GM12878 (cell line): ENCODE measurements at regions not wholly inside any gene's neighbourhood (a gene's known extent, or its start where the extent isn't known, plus 50 kb on each side); places are given as distances from the start of the nearest gene placed in this dataset.

Source experiments
- ATAC-seq: fragments of 200-7000 bp; cut with Tn5 transposase; 3 replicates; pipeline ENCODE4 v1.9.1; 2020; ENCODE audit warnings: mild to moderate bottlenecking, moderate library complexity
- BruUV-seq: library from RNA; stranded (reverse); fragments of 400-500 nt; replicated peaks from 2 replicates; lab custom pipeline; 2021; lab: Mats Ljungman, UMichigan
- CTCF ChIA-PET: fragments of 300-600 bp; sonication (Branson Sonifier 250); formaldehyde crosslinking; extraction: SDS; loops from one replicate; lab custom pipeline; 2021; ENCODE audit warnings: inconsistent platforms; lab: Yijun Ruan, JAX
- POLR2A ChIA-PET: fragments of 350-600 bp; formaldehyde crosslinking; extraction: SDS; loops from one replicate; lab custom pipeline; 2021; ENCODE audit warnings: inconsistent platforms; lab: Charles Lee
- RAD21 ChIA-PET: fragments of 300-600 bp; sonication (Branson Sonifier 250); formaldehyde crosslinking; loops from one replicate; lab custom pipeline; 2023; ENCODE audit warnings: antibody characterized with exemption; ENCODE audit not compliant: unreplicated experiment; lab: Charles Lee
- SMC1A ChIA-PET: fragments of 300-600 bp; sonication (Branson Sonifier 250); formaldehyde crosslinking; loops from one replicate; lab custom pipeline; 2023; ENCODE audit not compliant: unreplicated experiment, uncharacterized antibody; lab: Charles Lee
- DNase-seq: peaks from one replicate; pipeline ENCODE4 v3.0.0-alpha.2; 2011; ENCODE audit warnings: low read depth, low spot score
- FAIRE-seq: peaks from 3 replicates; lab custom pipeline; 2011; peaks lifted over from hg19 to GRCh38; lab: Jason Lieb, UNC
- H2AFZ ChIP-seq: 2 replicates; pipeline ENCODE4 v1.6.0; 2011; ENCODE audit warnings: low read depth, low read length, control low read depth; ENCODE audit not compliant: control insufficient read depth
- H3K27ac ChIP-seq: 2 replicates; pipeline ENCODE4 v1.5.1; 2011; ENCODE audit warnings: control low read depth; ENCODE audit not compliant: control insufficient read depth, insufficient read depth
- H3K27me3 ChIP-seq, 2 experiments: replicated peaks in 1 of 2; 2 replicates each; pipeline versions ENCODE4 v1.6.0 to v1.6.1; 2011; ENCODE audit warnings: low read length in 1 of 2; ENCODE audit not compliant: control insufficient read depth in 2 of 2, insufficient read depth in 2 of 2
- H3K36me3 ChIP-seq, 2 experiments: 2 replicates each; pipeline ENCODE4 v1.5.1; 2011; ENCODE audit warnings: low read length in 1 of 2; ENCODE audit not compliant: control insufficient read depth in 2 of 2, insufficient read depth in 2 of 2
- H3K4me1 ChIP-seq: 2 replicates; pipeline ENCODE4 v1.6.1; 2011; ENCODE audit warnings: mild to moderate bottlenecking, low read length, moderate library complexity, mixed read lengths; ENCODE audit not compliant: control insufficient read depth, insufficient read depth
- H3K4me2 ChIP-seq: 2 replicates; pipeline ENCODE4 v1.6.0; 2011; ENCODE audit warnings: control low read depth; ENCODE audit not compliant: control insufficient read depth, insufficient read depth
- H3K4me3 ChIP-seq: fragments of 200-600 bp; sonication (generic); 2 replicates; pipeline ENCODE4 v1.5.1; 2016
- H3K79me2 ChIP-seq: 2 replicates; pipeline ENCODE4 v1.6.0; 2011; ENCODE audit warnings: low read length; ENCODE audit not compliant: control insufficient read depth, insufficient read depth
- H3K9ac ChIP-seq: 2 replicates; pipeline ENCODE4 v1.8.0; 2011; ENCODE audit warnings: low read length, control low read depth, mixed read lengths; ENCODE audit not compliant: control insufficient read depth, insufficient read depth
- H3K9me3 ChIP-seq: replicated peaks from 3 replicates; pipeline ENCODE4 v1.5.1; 2011; ENCODE audit warnings: mild to moderate bottlenecking, low read length; ENCODE audit not compliant: control insufficient read depth, insufficient read depth
- H4K20me1 ChIP-seq: 2 replicates; pipeline ENCODE4 v1.6.0; 2011; ENCODE audit not compliant: control insufficient read depth, insufficient read depth
- CEBPB ChIP-seq, 2 experiments: fragments of 150-350 bp in 1 of 2; IDR thresholded peaks; 2 replicates each; pipeline ENCODE4 v1.6.1; 2012 to 2014; ENCODE audit warnings: low read depth in 2 of 2, low read length in 2 of 2, borderline replicate concordance in 1 of 2, inconsistent platforms in 1 of 2
- KDM1A ChIP-seq: fragments of 200-600 bp; sonication (generic); IDR thresholded peaks from 2 replicates; pipeline ENCODE4 v1.6.1; 2016; ENCODE audit warnings: borderline replicate concordance
- LARP7 ChIP-seq: fragments of 450-650 bp; IDR thresholded peaks from 2 replicates; pipeline ENCODE4 v1.6.1; 2017; ENCODE audit warnings: mild to moderate bottlenecking
- NR2C2 ChIP-seq: IDR thresholded peaks from 2 replicates; pipeline ENCODE4 v1.6.1; 2011; ENCODE audit warnings: borderline replicate concordance, low read depth; ENCODE audit not compliant: control insufficient read depth, insufficient read length
- RAD51 ChIP-seq: fragments of 450-650 bp; IDR thresholded peaks from 2 replicates; pipeline ENCODE4 v1.6.1; 2016; ENCODE audit warnings: moderate library complexity, mild to moderate bottlenecking, inconsistent platforms
- SMC3 ChIP-seq: IDR thresholded peaks from 2 replicates; pipeline ENCODE4 v1.6.1; 2011; ENCODE audit warnings: low read length, improper control_type of control experiment, borderline replicate concordance
- ZNF24 ChIP-seq: fragments of 450-650 bp; IDR thresholded peaks from 2 replicates; pipeline ENCODE4 v1.6.1; 2017; ENCODE audit warnings: antibody characterized with exemption, mild to moderate bottlenecking
- ZZZ3 ChIP-seq: IDR thresholded peaks from 2 replicates; pipeline ENCODE4 v1.6.1; 2011; ENCODE audit warnings: low read depth; ENCODE audit not compliant: control insufficient read depth, insufficient read length
- WGBS: methylation state at CpG from one replicate; pipeline ENCODE4 v1.1.6; 2016; ENCODE audit warnings: low lambda C conversion rate; ENCODE audit not compliant: insufficient replicate concordance, insufficient coverage; ENCODE audit errors: missing lambda C conversion rate; 5-methylcytosine and 5-hydroxymethylcytosine counted together
- in situ Hi-C: fragments of 300-500 bp; cut with MboI; formaldehyde crosslinking; loops from 9 replicates; pipeline ENCODE4 v1.14.3; 2018; ENCODE audit warnings: mixed read lengths
- intact Hi-C: fragments of 100-400 bp; cut with micrococcal nuclease; formaldehyde crosslinking; loops from one replicate; pipeline ENCODE4 v1.14.2; 2022; ENCODE audit not compliant: unreplicated experiment
- TF ChIP-seq, protein P1 (sequence below): IDR thresholded peaks from 2 replicates; pipeline ENCODE4 v1.6.1; 2011; ENCODE audit warnings: mild to moderate bottlenecking, low read depth, low read length, moderate library complexity; ENCODE audit not compliant: insufficient replicate concordance
- TF ChIP-seq, protein P2 (sequence below): fragments of 450-650 bp; IDR thresholded peaks from 2 replicates; pipeline ENCODE4 v1.6.1; 2018; ENCODE audit warnings: mild to moderate bottlenecking, low read depth, moderate library complexity; ENCODE audit not compliant: partially characterized antibody
- TF ChIP-seq, protein P3 (sequence below): fragments of 450-650 bp; IDR thresholded peaks from 2 replicates; pipeline ENCODE4 v1.6.1; 2014; ENCODE audit warnings: mild to moderate bottlenecking
- TF ChIP-seq, protein P4 (sequence below): fragments of 450-650 bp; IDR thresholded peaks from 2 replicates; pipeline ENCODE4 v1.6.1; 2016; ENCODE audit warnings: mild to moderate bottlenecking
- TF ChIP-seq, protein P5 (sequence below): fragments of 450-650 bp; IDR thresholded peaks from 2 replicates; pipeline ENCODE4 v1.6.1; 2016; ENCODE audit warnings: mild to moderate bottlenecking

DNA sequence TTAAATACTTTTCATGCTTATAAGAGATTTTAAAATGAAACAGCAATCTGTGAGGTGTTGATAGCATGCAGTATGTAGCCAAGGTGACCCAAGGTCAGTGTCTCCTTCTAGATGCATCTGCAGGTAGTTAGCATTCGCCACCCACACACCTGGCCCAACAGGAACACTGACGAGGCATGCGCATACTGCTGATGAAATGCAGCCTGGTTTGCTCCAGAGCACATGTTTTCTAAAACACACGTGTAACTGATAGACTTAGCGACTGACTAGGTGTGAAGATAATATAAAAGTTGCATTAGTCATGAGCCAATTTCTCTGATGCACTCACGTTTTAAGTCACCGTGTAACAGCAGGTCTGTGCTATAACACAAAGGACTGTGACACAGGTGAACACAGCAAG, 77.1 kb upstream of the RPS6KA2 start:
- no peak for FAIRE-seq
- no peak overlapping the region for H3K9ac ChIP-seq
- no peaks in the 10 kb centered on the region for H4K20me1 ChIP-seq
- 0 out of 4 replicates have a peak, but pooled peaks cover 0 to 3% of the 10 kb centered on the region in 2 experiments for H3K27me3 ChIP-seq
- intact Hi-C loops: no loop called here
- H3K27ac ChIP-seq: no peak overlapping the region
- 39% methylated on average over 7 of the region's 7 CpGs for WGBS
- ChIA-PET POLR2A (no interaction called here), SMC1A (no interaction called here), CTCF (no interaction called here), RAD21 (no interaction called here)
- BruUV-seq: no TSS peak
- no peaks in the 10 kb centered on the region for H3K9me3 ChIP-seq
- in situ Hi-C loops: no loop called here
- H3K36me3 ChIP-seq: no peaks in the 10 kb centered on the region
- no peak overlapping the region for H2AFZ ChIP-seq
- H3K79me2 ChIP-seq: no peaks in the 10 kb centered on the region
- ATAC-seq: no peak
- no peak for DNase-seq
- no peaks in the 10 kb centered on the region for H3K4me1 ChIP-seq
- H3K4me3 ChIP-seq: no peak overlapping the region
- no peak overlapping the region for H3K4me2 ChIP-seq
- TF ChIP-seq CEBPB (IDR thresholded peaks at IDR 0.05; ENCODE audit: borderline replicate concordance in 1 of 2, low read depth in 2 of 2, low read length in 2 of 2) (no peak), ZZZ3 (no peak), RAD51 (no peak), NR2C2 (no peak), KDM1A (no peak), SMC3 (no peak), LARP7 (no peak), ZNF24 (no peak)
- TF ChIP-seq, protein P1, sequence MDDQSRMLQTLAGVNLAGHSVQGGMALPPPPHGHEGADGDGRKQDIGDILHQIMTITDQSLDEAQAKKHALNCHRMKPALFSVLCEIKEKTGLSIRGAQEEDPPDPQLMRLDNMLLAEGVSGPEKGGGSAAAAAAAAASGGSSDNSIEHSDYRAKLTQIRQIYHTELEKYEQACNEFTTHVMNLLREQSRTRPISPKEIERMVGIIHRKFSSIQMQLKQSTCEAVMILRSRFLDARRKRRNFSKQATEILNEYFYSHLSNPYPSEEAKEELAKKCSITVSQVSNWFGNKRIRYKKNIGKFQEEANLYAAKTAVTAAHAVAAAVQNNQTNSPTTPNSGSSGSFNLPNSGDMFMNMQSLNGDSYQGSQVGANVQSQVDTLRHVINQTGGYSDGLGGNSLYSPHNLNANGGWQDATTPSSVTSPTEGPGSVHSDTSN: no peak
- TF ChIP-seq, protein P2, sequence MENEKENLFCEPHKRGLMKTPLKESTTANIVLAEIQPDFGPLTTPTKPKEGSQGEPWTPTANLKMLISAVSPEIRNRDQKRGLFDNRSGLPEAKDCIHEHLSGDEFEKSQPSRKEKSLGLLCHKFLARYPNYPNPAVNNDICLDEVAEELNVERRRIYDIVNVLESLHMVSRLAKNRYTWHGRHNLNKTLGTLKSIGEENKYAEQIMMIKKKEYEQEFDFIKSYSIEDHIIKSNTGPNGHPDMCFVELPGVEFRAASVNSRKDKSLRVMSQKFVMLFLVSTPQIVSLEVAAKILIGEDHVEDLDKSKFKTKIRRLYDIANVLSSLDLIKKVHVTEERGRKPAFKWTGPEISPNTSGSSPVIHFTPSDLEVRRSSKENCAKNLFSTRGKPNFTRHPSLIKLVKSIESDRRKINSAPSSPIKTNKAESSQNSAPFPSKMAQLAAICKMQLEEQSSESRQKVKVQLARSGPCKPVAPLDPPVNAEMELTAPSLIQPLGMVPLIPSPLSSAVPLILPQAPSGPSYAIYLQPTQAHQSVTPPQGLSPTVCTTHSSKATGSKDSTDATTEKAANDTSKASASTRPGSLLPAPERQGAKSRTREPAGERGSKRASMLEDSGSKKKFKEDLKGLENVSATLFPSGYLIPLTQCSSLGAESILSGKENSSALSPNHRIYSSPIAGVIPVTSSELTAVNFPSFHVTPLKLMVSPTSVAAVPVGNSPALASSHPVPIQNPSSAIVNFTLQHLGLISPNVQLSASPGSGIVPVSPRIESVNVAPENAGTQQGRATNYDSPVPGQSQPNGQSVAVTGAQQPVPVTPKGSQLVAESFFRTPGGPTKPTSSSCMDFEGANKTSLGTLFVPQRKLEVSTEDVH: no peak
- TF ChIP-seq, protein P3, sequence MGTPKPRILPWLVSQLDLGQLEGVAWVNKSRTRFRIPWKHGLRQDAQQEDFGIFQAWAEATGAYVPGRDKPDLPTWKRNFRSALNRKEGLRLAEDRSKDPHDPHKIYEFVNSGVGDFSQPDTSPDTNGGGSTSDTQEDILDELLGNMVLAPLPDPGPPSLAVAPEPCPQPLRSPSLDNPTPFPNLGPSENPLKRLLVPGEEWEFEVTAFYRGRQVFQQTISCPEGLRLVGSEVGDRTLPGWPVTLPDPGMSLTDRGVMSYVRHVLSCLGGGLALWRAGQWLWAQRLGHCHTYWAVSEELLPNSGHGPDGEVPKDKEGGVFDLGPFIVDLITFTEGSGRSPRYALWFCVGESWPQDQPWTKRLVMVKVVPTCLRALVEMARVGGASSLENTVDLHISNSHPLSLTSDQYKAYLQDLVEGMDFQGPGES: no peak
- TF ChIP-seq, protein P4, sequence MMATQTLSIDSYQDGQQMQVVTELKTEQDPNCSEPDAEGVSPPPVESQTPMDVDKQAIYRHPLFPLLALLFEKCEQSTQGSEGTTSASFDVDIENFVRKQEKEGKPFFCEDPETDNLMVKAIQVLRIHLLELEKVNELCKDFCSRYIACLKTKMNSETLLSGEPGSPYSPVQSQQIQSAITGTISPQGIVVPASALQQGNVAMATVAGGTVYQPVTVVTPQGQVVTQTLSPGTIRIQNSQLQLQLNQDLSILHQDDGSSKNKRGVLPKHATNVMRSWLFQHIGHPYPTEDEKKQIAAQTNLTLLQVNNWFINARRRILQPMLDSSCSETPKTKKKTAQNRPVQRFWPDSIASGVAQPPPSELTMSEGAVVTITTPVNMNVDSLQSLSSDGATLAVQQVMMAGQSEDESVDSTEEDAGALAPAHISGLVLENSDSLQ: no peak
- TF ChIP-seq, protein P5, sequence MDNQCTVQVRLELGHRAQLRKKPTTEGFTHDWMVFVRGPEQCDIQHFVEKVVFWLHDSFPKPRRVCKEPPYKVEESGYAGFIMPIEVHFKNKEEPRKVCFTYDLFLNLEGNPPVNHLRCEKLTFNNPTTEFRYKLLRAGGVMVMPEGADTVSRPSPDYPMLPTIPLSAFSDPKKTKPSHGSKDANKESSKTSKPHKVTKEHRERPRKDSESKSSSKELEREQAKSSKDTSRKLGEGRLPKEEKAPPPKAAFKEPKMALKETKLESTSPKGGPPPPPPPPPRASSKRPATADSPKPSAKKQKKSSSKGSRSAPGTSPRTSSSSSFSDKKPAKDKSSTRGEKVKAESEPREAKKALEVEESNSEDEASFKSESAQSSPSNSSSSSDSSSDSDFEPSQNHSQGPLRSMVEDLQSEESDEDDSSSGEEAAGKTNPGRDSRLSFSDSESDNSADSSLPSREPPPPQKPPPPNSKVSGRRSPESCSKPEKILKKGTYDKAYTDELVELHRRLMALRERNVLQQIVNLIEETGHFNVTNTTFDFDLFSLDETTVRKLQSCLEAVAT: no peak
